H1 (cell line): ENCODE measurements at regions not wholly inside any gene's neighbourhood (a gene's known extent, or its start where the extent isn't known, plus 50 kb on each side); places are given as distances from the start of the nearest gene placed in this dataset.
A peak's percentile ranks its signal among the peaks of the same experiment; 100 is the strongest.

Experiments used
- CTCF ChIA-PET: fragments of 300-600 bp; sonication (Branson Sonifier 250); formaldehyde crosslinking; loops from one replicate; lab custom pipeline; 2021; ENCODE audit not compliant: partially characterized antibody; lab: Charles Lee
- POLR2A ChIA-PET: fragments of 300-600 bp; sonication (Branson Sonifier 250); formaldehyde crosslinking; loops from one replicate; lab custom pipeline; 2021; ENCODE audit warnings: inconsistent platforms; ENCODE audit not compliant: partially characterized antibody; lab: Charles Lee
- DNase-seq, 2 experiments: peaks; one replicate each; pipeline versions ENCODE4 v3.0.0 to v3.0.0-alpha.2; 2010 to 2022; ENCODE audit warnings: low spot score in 2 of 2, low read depth in 1 of 2, mixed read lengths in 1 of 2
- FAIRE-seq: peaks from 2 replicates; lab custom pipeline; 2011; peaks lifted over from hg19 to GRCh38; lab: Jason Lieb, UNC
- H2AFZ ChIP-seq: 2 replicates; pipeline ENCODE4 v1.8.1; 2012; ENCODE audit warnings: low read length, inconsistent platforms
- H2AK5ac ChIP-seq: 2 replicates; pipeline ENCODE4 v1.6.1; 2013; ENCODE audit warnings: low read depth, low read length
- H2BK120ac ChIP-seq: replicated peaks from 2 replicates; pipeline ENCODE3; 2013; ENCODE audit warnings: low read depth, low read length, inconsistent platforms
- H2BK12ac ChIP-seq: 2 replicates; pipeline ENCODE4 v1.6.1; 2013; ENCODE audit warnings: low read depth, low read length
- H2BK15ac ChIP-seq: 2 replicates; pipeline ENCODE4 v1.6.1; 2013; ENCODE audit warnings: low read length
- H2BK20ac ChIP-seq: 2 replicates; pipeline ENCODE4 v1.6.1; 2013; ENCODE audit warnings: low read length
- H2BK5ac ChIP-seq: 2 replicates; pipeline ENCODE4 v1.6.1; 2013; ENCODE audit warnings: low read depth, low read length
- H3K14ac ChIP-seq: 2 replicates; pipeline ENCODE4 v1.6.1; 2013; ENCODE audit warnings: inconsistent platforms; ENCODE audit not compliant: insufficient read length
- H3K18ac ChIP-seq: 2 replicates; pipeline ENCODE4 v1.6.1; 2013; ENCODE audit warnings: low read length; ENCODE audit errors: extremely low read depth
- H3K23ac ChIP-seq: 2 replicates; pipeline ENCODE4 v1.6.1; 2013; ENCODE audit warnings: inconsistent platforms; ENCODE audit not compliant: insufficient read length
- H3K23me2 ChIP-seq: 2 replicates; pipeline ENCODE4 v1.6.1; 2013; ENCODE audit warnings: low read depth, low read length
- H3K27ac ChIP-seq: 2 replicates; pipeline ENCODE4 v1.6.1; 2011; ENCODE audit warnings: low read depth, low read length, inconsistent platforms
- H3K27me3 ChIP-seq, 4 experiments: replicated peaks in 1 of 4; 1 replicate in 1 of 4; 2 replicates in 3 of 4; pipeline versions ENCODE4 v1.6.1 to v1.8.1; 2011 to 2013; ENCODE audit warnings: low read length in 3 of 4, mild to moderate bottlenecking in 3 of 4, inconsistent platforms in 2 of 4, mixed read lengths in 2 of 4, moderate library complexity in 1 of 4; ENCODE audit not compliant: control insufficient read depth in 3 of 4, insufficient read depth in 3 of 4; ENCODE audit errors: extremely low read depth in 1 of 4
- H3K36me3 ChIP-seq, 4 experiments: 2 replicates each; pipeline versions ENCODE4 v1.6.1 to v1.8.1; 2011 to 2013; ENCODE audit warnings: mild to moderate bottlenecking in 4 of 4, low read length in 3 of 4, moderate library complexity in 2 of 4, control low read depth in 1 of 4, inconsistent platforms in 1 of 4; ENCODE audit not compliant: insufficient read depth in 4 of 4, control insufficient read depth in 2 of 4
- H3K4ac ChIP-seq: replicated peaks from 2 replicates; pipeline ENCODE3; 2013; ENCODE audit warnings: low read length, low read depth, mixed read lengths, inconsistent platforms; ENCODE audit not compliant: insufficient read length
- H3K4me1 ChIP-seq, 4 experiments: replicated peaks in 1 of 4; 1 replicate in 1 of 4; 2 replicates in 3 of 4; pipeline versions ENCODE4 v1.6.1 to v1.8.1; 2011 to 2013; ENCODE audit warnings: low read length in 3 of 4, inconsistent platforms in 2 of 4, mixed read lengths in 1 of 4; ENCODE audit not compliant: insufficient read depth in 4 of 4, control insufficient read depth in 3 of 4
- H3K4me2 ChIP-seq, 2 experiments: 2 replicates each; pipeline versions ENCODE4 v1.6.1 to v1.8.1; 2011 to 2013; ENCODE audit warnings: low read depth in 2 of 2, low read length in 2 of 2, control low read depth in 1 of 2, inconsistent platforms in 1 of 2, mild to moderate bottlenecking in 1 of 2; ENCODE audit not compliant: insufficient read depth in 1 of 2
- H3K4me3 ChIP-seq, 4 experiments: fragments of 200-600, 300-600 bp in 1 of 4; sonication (generic), shearing (Covaris generic), sonication (Bioruptor Twin) in 1 of 4; 2 replicates each; pipeline versions ENCODE4 v1.5.1 to v1.8.1; 2011 to 2016; ENCODE audit warnings: low read length in 4 of 4, low read depth in 3 of 4, control low read depth in 2 of 4, inconsistent platforms in 2 of 4, mild to moderate bottlenecking in 2 of 4, mixed read lengths in 1 of 4, moderate library complexity in 1 of 4; ENCODE audit not compliant: insufficient read depth in 2 of 4; ENCODE audit errors: extremely low read depth in 1 of 4
- H3K56ac ChIP-seq: replicated peaks from 2 replicates; pipeline ENCODE3; 2013; ENCODE audit warnings: low read depth, mild to moderate bottlenecking, mixed read lengths, low read length, inconsistent platforms; ENCODE audit not compliant: insufficient read length
- H3K79me1 ChIP-seq: 2 replicates; pipeline ENCODE4 v1.6.1; 2013; ENCODE audit warnings: low read depth, low read length, control low read depth
- H3K79me2 ChIP-seq, 2 experiments: 2 replicates each; pipeline versions ENCODE4 v1.6.1 to v1.8.1; 2012 to 2013; ENCODE audit warnings: low read length in 2 of 2, mild to moderate bottlenecking in 2 of 2, inconsistent platforms in 1 of 2; ENCODE audit not compliant: insufficient read depth in 2 of 2, control insufficient read depth in 1 of 2
- H3K9ac ChIP-seq, 4 experiments: replicated peaks in 1 of 4; 1 replicate in 1 of 4; 2 replicates in 3 of 4; pipeline versions ENCODE4 v1.6.1 to v1.8.1; 2011 to 2013; ENCODE audit warnings: low read depth in 3 of 4, low read length in 3 of 4, control low read depth in 2 of 4, mild to moderate bottlenecking in 2 of 4, moderate library complexity in 2 of 4, inconsistent platforms in 1 of 4; ENCODE audit errors: extremely low read depth in 1 of 4
- H3K9me3 ChIP-seq, 2 experiments: 2 replicates each; pipeline versions ENCODE4 v1.6.1 to v1.8.1; 2012 to 2013; ENCODE audit warnings: mild to moderate bottlenecking in 2 of 2, moderate library complexity in 2 of 2, control low read depth in 1 of 2, inconsistent platforms in 1 of 2, low read depth in 1 of 2, low read length in 1 of 2, mixed read lengths in 1 of 2; ENCODE audit not compliant: insufficient read depth in 2 of 2
- H4K20me1 ChIP-seq, 2 experiments: replicated peaks in 1 of 2; 2 replicates each; pipeline versions ENCODE3 to v1.8.1; 2011 to 2013; ENCODE audit warnings: inconsistent platforms in 2 of 2, low read length in 2 of 2, mild to moderate bottlenecking in 1 of 2; ENCODE audit not compliant: insufficient read depth in 2 of 2, control insufficient read depth in 1 of 2
- H4K5ac ChIP-seq: 2 replicates; pipeline ENCODE4 v1.6.1; 2013; ENCODE audit warnings: low read length, low read depth, mixed read lengths, inconsistent platforms; ENCODE audit not compliant: insufficient read length
- H4K8ac ChIP-seq: 2 replicates; pipeline ENCODE4 v1.8.0; 2013; ENCODE audit warnings: mild to moderate bottlenecking, moderate library complexity, low read length, inconsistent platforms; ENCODE audit not compliant: insufficient read depth; ENCODE audit errors: extremely low read depth
- H4K91ac ChIP-seq: replicated peaks from 2 replicates; pipeline ENCODE3; 2013; ENCODE audit warnings: low read length, mixed read lengths, inconsistent platforms; ENCODE audit not compliant: insufficient read length
- WGBS, 2 experiments: shearing (Covaris generic) in 1 of 2; methylation state at CpG; one replicate each; pipeline versions ENCODE4 v1.1.6 to v1.1.7; 2013 to 2015; ENCODE audit warnings: low lambda C conversion rate in 2 of 2, mixed read lengths in 2 of 2, inconsistent platforms in 1 of 2, low coverage in 1 of 2, missing lambda C conversion rate in 1 of 2; ENCODE audit not compliant: insufficient replicate concordance in 2 of 2, insufficient coverage in 1 of 2, insufficient read length in 1 of 2; ENCODE audit errors: extremely low coverage in 1 of 2, missing lambda C conversion rate in 1 of 2; 5-methylcytosine and 5-hydroxymethylcytosine counted together

DNA sequence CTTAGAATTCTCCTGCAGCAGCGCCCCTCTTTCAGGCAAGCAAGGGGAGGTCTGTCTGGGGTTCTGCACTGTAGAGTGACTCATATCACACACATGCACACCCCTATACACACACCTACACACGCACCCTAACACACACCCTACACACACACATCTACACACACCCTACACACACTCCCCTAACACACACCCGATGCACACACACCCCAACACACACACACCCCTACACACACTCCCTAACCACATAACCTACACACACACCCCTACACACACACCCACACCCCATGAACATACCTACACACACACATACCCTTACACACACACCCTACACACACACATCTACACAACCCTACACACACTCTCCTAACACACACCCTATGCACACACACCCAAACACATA lies 493.2 kb downstream of the IRS2 start:
- Histone ChIP-seq H4K91ac (peak overlapping the region; percentile 25), H3K4me3 (no peak overlapping the region), H2BK12ac (0 out of 2 replicates have a peak overlapping the region, but pooled peaks have one; percentile 29), H3K23ac (no peak overlapping the region), H3K4me1 (no peaks in the 10 kb centered on the region), H3K4ac (no peak overlapping the region), H2BK20ac (no peak overlapping the region), H3K14ac (no peak overlapping the region), H4K20me1 (peaks cover 0 to 11% of the 10 kb centered on the region in 2 experiments), H2BK15ac (no peak overlapping the region), H3K79me2 (no peaks in the 10 kb centered on the region), H3K56ac (peak overlapping the region; percentile 95), H3K79me1 (no peaks in the 10 kb centered on the region), H3K36me3 (no peaks in the 10 kb centered on the region; a peak in 1 of 8 replicates), H2AFZ (no peak overlapping the region), H3K4me2 (no peak overlapping the region), H3K27ac (no peak overlapping the region), H2BK120ac (no peak overlapping the region), H4K5ac (no peak overlapping the region), H3K23me2 (peaks cover 17% of the 10 kb centered on the region), H4K8ac (no peak overlapping the region), H3K9me3 (peaks cover 14 to 19% of the 10 kb centered on the region in 2 experiments; a peak in 3 of 4 replicates), H3K27me3 (no peaks in the 10 kb centered on the region), H3K18ac (no peak overlapping the region), H3K9ac (no peak overlapping the region), H2BK5ac (peak overlapping the region; percentile 52), H2AK5ac (peak overlapping the region; percentile 96; the same call in 1 of the 2 replicates)
- WGBS, 2 experiments = 100% methylated on average over 1 to 3 of the region's 3 CpGs
- no peak for DNase-seq
- FAIRE-seq = no peak
- ChIA-PET POLR2A (no interaction called here), CTCF (no interaction called here)
